ENCODE measurements at regions not wholly inside any gene's neighbourhood (a gene's known extent, or its start where the extent isn't known, plus 50 kb on each side); places are given as distances from the start of the nearest gene placed in this dataset.
"Not testable (repeated sequence)": the region's sequence is repeated elsewhere in the genome, so short reads cannot be mapped to it uniquely, and the experiment has no call there.

- DNase-seq = no peak
Measured at GRCh38 chr3:22334996-22335395, 584.0 kb upstream of the ZNF385D start.

GRCh38 chr3:22349215-22349851 lies 598.3 kb upstream of the ZNF385D start:
- DNase-seq = no peak

GRCh38 chr3:22351806-22352205 lies 600.8 kb upstream of the ZNF385D start:
- no peak for DNase-seq

- DNase-seq = no peak
Measured at GRCh38 chr3:22353126-22353525, 602.1 kb upstream of the ZNF385D start.

GRCh38 chr3:22358334-22358733 lies 607.3 kb upstream of the ZNF385D start:
- DNase-seq = no peak

- no peak for DNase-seq
Measured at GRCh38 chr3:22360164-22360563, 609.2 kb upstream of the ZNF385D start.

GRCh38 chr3:22360970-22361369 lies 610.0 kb upstream of the ZNF385D start:
- DNase-seq = no peak

GRCh38 chr3:22361521-22361920 lies 610.5 kb upstream of the ZNF385D start:
- DNase-seq = no peak

- DNase-seq = no peak
Measured at GRCh38 chr3:22364851-22365250, 613.8 kb upstream of the ZNF385D start.

- DNase-seq = no peak
Measured at GRCh38 chr3:22366781-22367180, 615.8 kb upstream of the ZNF385D start.

GRCh38 chr3:22371036-22371435 lies 620.0 kb upstream of the ZNF385D start:
- DNase-seq = no peak

- DNase-seq = no peak
Measured at GRCh38 chr3:22371607-22372291, 620.7 kb upstream of the ZNF385D start.

GRCh38 chr3:22372292-22373062 lies 621.5 kb upstream of the ZNF385D start:
- no peak for DNase-seq

GRCh38 chr3:22373182-22373581 lies 622.2 kb upstream of the ZNF385D start:
- DNase-seq = no peak

- no peak for DNase-seq
Measured at GRCh38 chr3:22373827-22374226, 622.8 kb upstream of the ZNF385D start.

GRCh38 chr3:22377421-22377820 lies 626.4 kb upstream of the ZNF385D start:
- DNase-seq = no peak

GRCh38 chr3:22378869-22379268 lies 627.9 kb upstream of the ZNF385D start:
- no peak for DNase-seq

GRCh38 chr3:22380253-22380652 lies 629.2 kb upstream of the ZNF385D start:
- no peak for DNase-seq

- not testable (repeated sequence) for DNase-seq
Measured at GRCh38 chr3:22381564-22381963, 630.6 kb upstream of the ZNF385D start.

- no peak for DNase-seq
Measured at GRCh38 chr3:22383285-22383684, 632.3 kb upstream of the ZNF385D start.

- no peak for DNase-seq
Measured at GRCh38 chr3:22386107-22386506, 635.1 kb upstream of the ZNF385D start.

GRCh38 chr3:22392286-22392685 lies 641.3 kb upstream of the ZNF385D start:
- DNase-seq = no peak

GRCh38 chr3:22392859-22393258 lies 641.8 kb upstream of the ZNF385D start:
- no peak for DNase-seq

- DNase-seq = no peak
Measured at GRCh38 chr3:22399566-22399965, 648.6 kb upstream of the ZNF385D start.
